NCI-H2227 treated with DMSO at 0.1 percent for 48 hours (cell line): ENCODE measurements at regions not wholly inside any gene's neighbourhood (a gene's known extent, or its start where the extent isn't known, plus 50 kb on each side); places are given as distances from the start of the nearest gene placed in this dataset.
"Not testable (repeated sequence)": the region's sequence is repeated elsewhere in the genome, so short reads cannot be mapped to it uniquely, and the experiment has no call there.

Experiments
- DNase-seq: peaks from one replicate; lab custom pipeline; 2025; lab: John Stamatoyannopoulos, UW

DNA sequence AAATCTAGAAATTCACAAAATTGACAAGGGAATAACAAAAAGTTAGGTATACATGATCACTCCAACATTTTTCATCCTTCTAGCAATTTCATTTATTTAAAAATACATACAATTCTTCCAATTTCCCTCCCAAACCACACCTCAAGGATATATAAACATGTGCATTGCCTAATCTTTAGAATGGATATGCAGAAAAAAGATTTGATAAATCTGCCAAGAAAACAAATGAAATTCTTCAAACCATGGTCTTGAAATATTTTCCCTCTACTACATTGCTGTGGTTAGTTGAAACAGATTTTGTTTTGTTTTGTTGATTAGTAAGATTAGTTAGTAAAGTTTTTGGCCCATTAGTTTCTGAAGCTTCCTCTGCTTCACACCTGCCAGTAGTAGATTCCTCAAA is 703.3 kb upstream of the CCDC179 start:
- DNase-seq: no peak

- DNase-seq: peak; percentile 88
Observed at GRCh38 chr11:23564370-23564769, 704.1 kb upstream of the CCDC179 start.

DNA sequence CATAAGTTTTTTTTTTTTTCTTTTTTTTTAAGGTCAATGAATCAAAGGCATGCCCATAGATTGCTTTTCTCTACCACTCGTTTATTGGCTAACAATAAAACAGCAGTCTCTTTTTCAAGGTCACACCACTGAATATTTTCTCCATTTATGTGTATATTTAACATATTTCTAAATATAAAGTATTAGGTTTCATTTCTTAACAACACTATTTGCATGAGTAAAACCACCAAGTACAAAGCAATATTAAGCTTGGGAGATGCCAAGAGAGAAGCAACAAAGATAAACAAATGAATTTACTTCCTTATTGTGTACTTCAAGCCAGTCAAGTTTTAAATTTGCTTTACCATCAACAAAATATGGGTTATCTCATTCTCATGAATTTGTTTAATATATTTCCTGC is 708.9 kb upstream of the CCDC179 start:
- DNase-seq: no peak

DNA sequence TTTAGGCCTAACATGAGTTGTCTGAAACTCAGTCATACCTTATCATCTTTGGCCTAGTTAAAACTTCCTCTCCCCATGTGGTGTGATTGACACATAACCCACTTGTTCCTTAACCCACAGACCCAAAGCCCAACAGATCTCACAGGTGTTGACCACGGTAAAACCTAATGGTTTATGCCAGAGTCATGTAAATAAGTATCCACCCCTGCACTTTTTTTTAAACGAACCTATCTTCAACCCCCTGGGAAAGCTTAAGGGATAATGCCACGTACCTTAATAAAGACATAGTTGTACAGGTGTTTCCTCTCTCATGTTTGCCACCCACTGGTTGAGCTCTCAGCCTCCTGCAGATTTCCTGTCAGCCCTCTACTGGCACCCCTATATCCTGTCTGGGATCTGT is 709.3 kb upstream of the CCDC179 start:
- no peak for DNase-seq

GRCh38 chr11:23570828-23571227 is 710.6 kb upstream of the CCDC179 start:
- no peak for DNase-seq

DNA sequence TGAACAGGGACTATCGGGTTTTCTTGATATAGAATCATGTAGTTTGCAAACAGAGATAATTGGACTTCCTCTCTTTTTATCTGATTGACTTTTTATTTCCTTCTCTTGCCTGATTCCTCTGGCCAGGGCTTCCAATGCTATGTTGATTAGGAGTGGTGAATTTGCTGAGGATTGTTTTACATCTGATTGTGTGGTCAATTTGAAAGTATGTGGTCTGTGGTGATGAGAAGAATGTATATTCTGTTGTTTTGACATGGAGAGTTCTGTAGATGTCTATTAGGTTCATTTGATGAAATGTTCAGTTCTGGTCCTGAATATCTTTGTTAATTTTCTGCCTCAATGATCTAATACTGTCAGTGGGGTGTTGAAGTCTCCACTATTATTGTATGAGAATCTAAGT is 713.2 kb upstream of the CCDC179 start:
- DNase-seq: no peak

DNA sequence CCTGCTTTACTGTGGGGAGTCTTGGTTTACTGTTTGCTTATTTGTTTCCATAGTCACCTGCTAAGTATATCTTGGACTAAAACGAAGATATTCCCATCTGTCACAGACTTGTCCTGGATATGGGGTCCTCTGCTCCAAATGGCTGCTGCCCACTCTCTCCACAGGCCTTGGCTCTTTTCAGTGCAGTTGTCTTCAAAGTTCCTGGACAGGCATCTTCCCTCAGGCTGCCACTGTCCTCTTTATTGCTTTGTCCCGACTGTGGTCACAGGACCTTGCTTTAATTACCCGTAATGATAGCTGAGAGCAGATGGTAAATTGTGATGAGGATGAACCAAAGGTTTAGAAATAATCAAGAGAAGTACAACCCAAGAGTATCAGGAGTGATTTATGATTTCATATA is 713.9 kb upstream of the CCDC179 start:
- DNase-seq: no peak

- DNase-seq: no peak
Observed at GRCh38 chr11:23577296-23577695, 717.0 kb upstream of the CCDC179 start.

- DNase-seq: no peak
Observed at GRCh38 chr11:23585416-23586104, 725.3 kb upstream of the CCDC179 start.

DNA sequence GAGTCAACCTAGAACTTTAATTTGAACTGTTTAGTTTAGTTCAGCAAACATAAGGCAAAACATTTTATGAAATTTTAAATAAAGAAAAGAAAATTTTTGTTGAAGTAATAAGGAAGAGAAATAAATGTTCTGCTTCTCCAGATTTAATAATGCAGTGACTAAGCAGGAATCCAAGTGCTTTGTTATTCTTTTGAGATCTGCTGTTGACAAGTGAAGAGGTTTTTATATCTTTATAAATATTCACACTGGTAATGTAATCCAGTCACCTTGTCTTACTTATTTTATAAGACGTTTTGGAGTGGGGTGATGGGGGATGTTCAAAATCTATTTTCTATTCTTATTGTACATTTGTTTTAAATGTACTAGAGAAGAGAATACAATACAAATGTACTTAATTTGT is 725.9 kb upstream of the CCDC179 start:
- DNase-seq: no peak

DNA sequence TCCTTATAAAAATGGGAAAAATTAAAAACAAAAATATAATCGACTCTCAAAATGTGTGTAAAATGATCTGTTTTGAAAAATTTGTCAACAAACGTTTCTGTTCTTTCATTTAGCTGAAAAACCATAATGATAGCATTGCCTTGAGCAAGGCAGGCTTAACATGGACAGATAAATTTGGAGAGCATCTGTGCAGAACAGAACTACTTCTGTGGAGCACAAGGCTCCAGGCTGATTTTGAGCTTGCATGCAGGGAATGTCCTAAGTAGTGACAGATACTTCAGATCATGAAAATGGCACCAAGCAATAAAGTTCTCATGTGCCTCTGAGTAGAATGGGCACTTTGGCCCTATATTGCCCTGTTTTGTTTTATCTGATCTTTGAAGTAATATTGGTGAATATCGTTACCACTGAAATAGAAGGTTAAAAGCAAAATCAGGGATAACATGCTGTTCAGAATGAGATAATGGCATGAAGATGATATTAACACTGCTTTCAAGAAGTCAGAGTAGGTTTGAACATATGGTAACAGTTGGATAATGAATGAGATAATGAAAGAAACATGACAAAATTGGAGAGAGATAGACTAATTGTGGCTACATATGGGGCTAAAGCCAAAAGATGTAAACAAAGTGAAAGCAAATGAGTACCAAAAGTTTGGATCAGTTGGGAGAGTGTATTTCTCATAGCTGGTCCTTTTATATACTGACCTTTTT is 730.5 kb upstream of the CCDC179 start:
- no peak for DNase-seq

- DNase-seq: no peak
Observed at GRCh38 chr11:23594755-23595154, 734.5 kb upstream of the CCDC179 start.

GRCh38 chr11:23604966-23605365 is 744.7 kb upstream of the CCDC179 start:
- DNase-seq: no peak

DNA sequence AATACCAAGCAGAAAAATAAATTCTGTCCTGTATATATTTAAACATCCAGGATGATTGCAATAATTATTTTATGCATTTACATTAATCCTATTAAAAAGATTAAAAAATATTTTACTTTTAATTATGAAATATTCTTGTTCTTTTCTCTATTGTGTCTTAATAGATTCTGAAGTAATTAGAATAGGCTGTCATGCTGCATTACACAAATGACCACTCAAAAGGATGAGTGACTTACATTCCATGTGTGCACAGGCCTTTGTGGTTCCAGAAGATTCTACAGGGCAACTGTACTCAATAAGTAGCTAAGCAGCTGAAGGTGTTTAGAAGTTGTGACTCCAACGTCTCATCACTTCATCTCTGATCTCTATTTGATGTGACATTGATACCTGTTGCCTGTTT is 745.9 kb upstream of the CCDC179 start:
- no peak for DNase-seq

GRCh38 chr11:23611726-23612125 is 751.5 kb upstream of the CCDC179 start:
- no peak for DNase-seq

DNA sequence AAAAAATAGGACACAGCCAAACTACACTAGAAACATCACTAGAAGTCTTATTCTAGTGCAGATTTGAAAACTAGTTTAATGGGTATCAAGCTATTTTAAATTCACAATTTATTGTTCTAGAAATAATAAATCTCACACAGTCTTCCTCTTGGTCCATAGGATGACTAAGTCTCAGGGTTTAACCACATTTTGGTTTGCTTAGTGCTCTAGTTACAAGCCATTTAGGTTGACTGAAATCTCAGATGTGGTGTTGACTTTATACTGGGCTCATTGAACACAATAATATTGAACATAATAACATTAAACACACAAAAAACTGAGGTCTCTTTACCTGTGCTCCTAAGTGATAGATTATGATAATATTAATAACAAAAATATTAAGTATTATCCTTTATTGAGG is 760.3 kb upstream of the CCDC179 start:
- no peak for DNase-seq

GRCh38 chr11:23632293-23632692 is 772.0 kb upstream of the CCDC179 start:
- no peak for DNase-seq

GRCh38 chr11:23644443-23644842 is 784.2 kb upstream of the CCDC179 start:
- DNase-seq: no peak

DNA sequence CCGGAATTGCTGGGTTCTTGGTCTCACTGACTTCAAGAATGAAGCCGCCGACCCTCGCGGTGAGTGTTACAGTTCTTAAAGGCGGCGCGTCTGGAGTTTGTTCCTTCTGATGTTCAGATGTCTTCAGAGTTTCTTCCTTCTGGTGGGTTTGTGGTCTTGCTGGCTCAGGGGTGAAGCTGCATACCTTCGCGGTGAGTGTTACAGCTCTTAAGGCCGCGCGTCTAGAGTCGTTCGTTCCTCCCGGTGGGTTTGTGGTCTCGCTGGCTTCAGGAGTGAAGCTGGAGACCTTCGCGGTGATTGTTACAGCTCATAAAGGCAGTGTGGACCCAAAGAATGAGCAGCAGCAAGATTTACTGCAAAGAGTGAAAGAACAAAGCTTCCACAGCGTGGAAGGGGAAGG is 792.1 kb upstream of the CCDC179 start:
- not testable (repeated sequence) for DNase-seq

DNA sequence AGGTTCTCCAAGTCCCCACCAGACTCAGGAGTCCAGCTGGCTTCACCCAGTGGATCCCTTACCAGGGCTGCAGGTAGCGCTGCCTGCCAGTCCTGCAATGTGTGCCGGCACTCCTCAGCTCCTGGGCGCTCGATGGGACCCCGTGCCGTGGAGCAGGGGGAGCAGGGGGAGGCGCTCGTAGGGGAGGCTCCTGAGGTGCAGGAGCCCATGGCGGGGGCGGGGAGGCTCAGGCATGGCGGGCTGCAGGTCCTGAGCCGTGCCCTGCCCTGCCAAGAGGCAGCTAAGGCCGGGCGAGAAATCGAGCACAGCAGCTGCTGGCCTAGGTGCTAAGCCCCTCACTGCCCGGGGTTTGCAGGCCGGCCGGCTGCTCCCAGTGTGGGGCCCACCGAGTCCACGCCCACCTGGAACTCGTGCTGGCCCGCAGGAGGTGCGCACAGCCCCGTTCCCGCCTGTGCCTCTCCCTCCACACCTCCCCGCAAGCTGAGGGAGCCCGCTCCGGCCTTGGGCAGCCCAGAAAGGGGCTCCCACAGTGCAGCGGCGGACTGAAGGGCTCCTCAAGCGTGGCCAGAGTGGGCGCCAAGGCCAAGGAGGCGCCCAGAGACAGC is 792.9 kb upstream of the CCDC179 start:
- DNase-seq: no peak

DNA sequence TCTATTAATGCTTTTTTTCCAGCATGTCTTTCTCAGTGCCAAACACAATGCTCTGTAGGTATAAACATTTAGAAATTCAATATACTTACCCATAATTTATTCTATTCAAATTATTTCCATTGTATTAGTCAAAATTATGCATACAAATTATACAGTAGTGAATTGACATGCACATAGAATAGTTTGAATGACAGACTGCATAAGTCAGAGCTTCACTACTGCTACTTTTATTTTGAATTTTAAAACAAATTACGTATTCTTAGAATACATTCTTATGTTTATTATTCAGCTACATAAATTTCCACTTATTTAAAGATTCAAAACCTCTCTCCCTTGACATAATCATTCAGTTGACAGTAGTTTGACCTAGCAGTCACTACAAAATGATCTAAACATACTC is 808.0 kb upstream of the CCDC179 start:
- no peak for DNase-seq

DNA sequence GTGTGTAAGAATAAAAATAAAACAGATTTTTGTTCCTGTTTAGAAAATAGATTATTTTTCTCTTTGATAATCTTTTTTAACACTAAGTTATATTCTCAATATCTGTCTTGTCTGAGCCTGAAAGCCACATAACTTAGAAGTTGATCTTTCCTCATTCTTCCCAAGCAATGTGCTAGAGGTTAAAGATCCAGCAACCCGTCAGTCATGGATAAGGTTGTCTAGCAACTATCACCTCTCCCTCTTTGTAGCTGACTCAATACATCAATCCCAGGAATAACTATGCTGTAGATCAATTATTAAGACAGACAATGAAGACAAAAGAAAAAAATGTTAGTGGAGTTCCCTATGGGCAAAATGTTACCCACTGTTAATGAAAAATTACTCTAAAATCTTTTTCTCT is 813.1 kb upstream of the CCDC179 start:
- DNase-seq: no peak

DNA sequence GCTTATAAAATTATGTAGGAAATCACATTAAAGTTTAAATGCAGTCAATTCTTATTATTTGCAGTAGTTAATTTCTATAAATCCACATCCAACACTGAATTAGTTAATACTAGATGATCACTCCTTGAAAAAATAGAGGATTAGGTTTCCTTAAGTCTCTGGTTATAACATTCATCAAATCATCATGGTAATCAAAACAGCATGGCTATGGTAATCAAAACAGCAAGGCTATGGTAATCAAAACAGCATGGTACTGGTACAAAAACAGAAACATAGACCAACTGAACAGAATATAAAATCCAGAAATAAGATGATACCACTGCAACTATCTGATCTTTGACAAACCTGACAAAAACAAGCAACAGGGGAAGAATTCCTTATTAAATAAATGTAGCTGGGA is 814.6 kb upstream of the CCDC179 start:
- DNase-seq: no peak

- DNase-seq: no peak
Observed at GRCh38 chr11:23679041-23679440, 817.8 kb upstream of the LUZP2 start.
